ENCODE measurements at regions not wholly inside any gene's neighbourhood (a gene's known extent, or its start where the extent isn't known, plus 50 kb on each side); places are given as distances from the start of the nearest gene placed in this dataset.

DNA sequence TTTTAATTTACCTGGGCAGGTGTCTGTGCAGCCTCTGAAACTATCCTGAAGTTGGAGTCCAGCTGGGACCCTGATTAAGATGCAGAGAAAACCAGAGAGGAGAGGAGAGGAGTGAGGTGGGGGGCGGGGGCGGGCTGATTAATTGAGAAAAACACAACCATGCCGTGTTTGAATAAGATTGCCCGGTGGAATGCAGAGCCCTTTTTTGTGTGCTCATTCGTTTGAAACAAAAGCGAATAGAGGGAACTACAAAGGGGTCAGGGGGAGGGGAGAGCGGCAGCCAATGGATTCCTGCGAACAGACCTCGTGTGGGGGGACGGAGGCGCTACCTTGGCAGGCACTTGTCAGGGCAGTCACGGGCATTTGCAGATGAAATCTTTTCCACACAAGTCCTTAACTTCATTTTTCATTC is 355.8 kb downstream of the SOX9 start:
- no peak for TF ChIP-seq EZH2 (IDR thresholded peaks at IDR 0.05; ENCODE audit: borderline replicate concordance)
- TF ChIP-seq, protein P1, sequence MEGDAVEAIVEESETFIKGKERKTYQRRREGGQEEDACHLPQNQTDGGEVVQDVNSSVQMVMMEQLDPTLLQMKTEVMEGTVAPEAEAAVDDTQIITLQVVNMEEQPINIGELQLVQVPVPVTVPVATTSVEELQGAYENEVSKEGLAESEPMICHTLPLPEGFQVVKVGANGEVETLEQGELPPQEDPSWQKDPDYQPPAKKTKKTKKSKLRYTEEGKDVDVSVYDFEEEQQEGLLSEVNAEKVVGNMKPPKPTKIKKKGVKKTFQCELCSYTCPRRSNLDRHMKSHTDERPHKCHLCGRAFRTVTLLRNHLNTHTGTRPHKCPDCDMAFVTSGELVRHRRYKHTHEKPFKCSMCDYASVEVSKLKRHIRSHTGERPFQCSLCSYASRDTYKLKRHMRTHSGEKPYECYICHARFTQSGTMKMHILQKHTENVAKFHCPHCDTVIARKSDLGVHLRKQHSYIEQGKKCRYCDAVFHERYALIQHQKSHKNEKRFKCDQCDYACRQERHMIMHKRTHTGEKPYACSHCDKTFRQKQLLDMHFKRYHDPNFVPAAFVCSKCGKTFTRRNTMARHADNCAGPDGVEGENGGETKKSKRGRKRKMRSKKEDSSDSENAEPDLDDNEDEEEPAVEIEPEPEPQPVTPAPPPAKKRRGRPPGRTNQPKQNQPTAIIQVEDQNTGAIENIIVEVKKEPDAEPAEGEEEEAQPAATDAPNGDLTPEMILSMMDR (IDR thresholded peaks at IDR 0.05; ENCODE audit: poor library complexity) = no peak
- no peak for TF ChIP-seq EZH2phosphoT487 (IDR thresholded peaks at IDR 0.05; ENCODE audit: low read depth, severe bottlenecking, unreplicated experiment)
